ENCODE measurements at regions not wholly inside any gene's neighbourhood (a gene's known extent, or its start where the extent isn't known, plus 50 kb on each side); places are given as distances from the start of the nearest gene placed in this dataset.

- TF ChIP-seq POLR2A (IDR thresholded peaks at IDR 0.05; ENCODE audit: extremely low read depth, insufficient read length) (no peak), CTCF (IDR thresholded peaks at IDR 0.05; ENCODE audit: low read depth, low read length) (no peak)
Measured at GRCh38 chr13:40471076-40471475, 195.4 kb downstream of the FOXO1 start.

Data from NB4 (cell line).